GM12878 (cell line): ENCODE measurements at regions not wholly inside any gene's neighbourhood (a gene's known extent, or its start where the extent isn't known, plus 50 kb on each side); places are given as distances from the start of the nearest gene placed in this dataset.
"Not testable (repeated sequence)": the region's sequence is repeated elsewhere in the genome, so short reads cannot be mapped to it uniquely, and the experiment has no call there.

Source experiments
- EZH2 ChIP-seq: IDR thresholded peaks from 2 replicates; pipeline ENCODE4 v1.6.1; 2012; ENCODE audit warnings: low read depth, mild to moderate bottlenecking, control low read depth, inconsistent platforms, low read length, borderline replicate concordance; ENCODE audit not compliant: control insufficient read depth
- NBN ChIP-seq: fragments of 450-650 bp; IDR thresholded peaks from 2 replicates; pipeline ENCODE4 v1.6.1; 2016
- ZNF274 ChIP-seq: IDR thresholded peaks from one replicate; pipeline ENCODE4 v1.8.0; 2011; ENCODE audit not compliant: insufficient read length, insufficient read depth
- ZNF384 ChIP-seq: IDR thresholded peaks from 2 replicates; pipeline ENCODE4 v1.6.1; 2012; ENCODE audit warnings: low read depth, mild to moderate bottlenecking, low read length, improper control_type of control experiment, borderline replicate concordance
- TF ChIP-seq, protein P1 (sequence below): IDR thresholded peaks from 2 replicates; pipeline ENCODE4 v1.6.1; 2012; ENCODE audit warnings: improper control_type of control experiment, low read depth, low read length; ENCODE audit not compliant: insufficient replicate concordance

- TF ChIP-seq ZNF274, EZH2, NBN, ZNF384: not testable (repeated sequence)
- TF ChIP-seq, protein P1, sequence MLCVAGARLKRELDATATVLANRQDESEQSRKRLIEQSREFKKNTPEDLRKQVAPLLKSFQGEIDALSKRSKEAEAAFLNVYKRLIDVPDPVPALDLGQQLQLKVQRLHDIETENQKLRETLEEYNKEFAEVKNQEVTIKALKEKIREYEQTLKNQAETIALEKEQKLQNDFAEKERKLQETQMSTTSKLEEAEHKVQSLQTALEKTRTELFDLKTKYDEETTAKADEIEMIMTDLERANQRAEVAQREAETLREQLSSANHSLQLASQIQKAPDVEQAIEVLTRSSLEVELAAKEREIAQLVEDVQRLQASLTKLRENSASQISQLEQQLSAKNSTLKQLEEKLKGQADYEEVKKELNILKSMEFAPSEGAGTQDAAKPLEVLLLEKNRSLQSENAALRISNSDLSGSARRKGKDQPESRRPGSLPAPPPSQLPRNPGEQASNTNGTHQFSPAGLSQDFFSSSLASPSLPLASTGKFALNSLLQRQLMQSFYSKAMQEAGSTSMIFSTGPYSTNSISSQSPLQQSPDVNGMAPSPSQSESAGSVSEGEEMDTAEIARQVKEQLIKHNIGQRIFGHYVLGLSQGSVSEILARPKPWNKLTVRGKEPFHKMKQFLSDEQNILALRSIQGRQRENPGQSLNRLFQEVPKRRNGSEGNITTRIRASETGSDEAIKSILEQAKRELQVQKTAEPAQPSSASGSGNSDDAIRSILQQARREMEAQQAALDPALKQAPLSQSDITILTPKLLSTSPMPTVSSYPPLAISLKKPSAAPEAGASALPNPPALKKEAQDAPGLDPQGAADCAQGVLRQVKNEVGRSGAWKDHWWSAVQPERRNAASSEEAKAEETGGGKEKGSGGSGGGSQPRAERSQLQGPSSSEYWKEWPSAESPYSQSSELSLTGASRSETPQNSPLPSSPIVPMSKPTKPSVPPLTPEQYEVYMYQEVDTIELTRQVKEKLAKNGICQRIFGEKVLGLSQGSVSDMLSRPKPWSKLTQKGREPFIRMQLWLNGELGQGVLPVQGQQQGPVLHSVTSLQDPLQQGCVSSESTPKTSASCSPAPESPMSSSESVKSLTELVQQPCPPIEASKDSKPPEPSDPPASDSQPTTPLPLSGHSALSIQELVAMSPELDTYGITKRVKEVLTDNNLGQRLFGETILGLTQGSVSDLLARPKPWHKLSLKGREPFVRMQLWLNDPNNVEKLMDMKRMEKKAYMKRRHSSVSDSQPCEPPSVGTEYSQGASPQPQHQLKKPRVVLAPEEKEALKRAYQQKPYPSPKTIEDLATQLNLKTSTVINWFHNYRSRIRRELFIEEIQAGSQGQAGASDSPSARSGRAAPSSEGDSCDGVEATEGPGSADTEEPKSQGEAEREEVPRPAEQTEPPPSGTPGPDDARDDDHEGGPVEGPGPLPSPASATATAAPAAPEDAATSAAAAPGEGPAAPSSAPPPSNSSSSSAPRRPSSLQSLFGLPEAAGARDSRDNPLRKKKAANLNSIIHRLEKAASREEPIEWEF: not testable (repeated sequence)
Observed at GRCh38 chr3:145111141-145111540, 1049.8 kb downstream of the PLOD2 start.
